Neural cell (in vitro differentiated cells): ENCODE measurements at regions not wholly inside any gene's neighbourhood (a gene's known extent, or its start where the extent isn't known, plus 50 kb on each side); places are given as distances from the start of the nearest gene placed in this dataset.

ENCODE experiments used
- MXI1 ChIP-seq: fragments of 450-650 bp; conservative IDR thresholded peaks from 2 replicates; pipeline ENCODE4 v1.6.1; 2014; ENCODE audit warnings: antibody characterized with exemption, mild to moderate bottlenecking; ENCODE audit not compliant: poor library complexity, severe bottlenecking
- SMC3 ChIP-seq: fragments of 450-650 bp; conservative IDR thresholded peaks from 2 replicates; pipeline ENCODE4 v1.6.1; 2014; ENCODE audit warnings: antibody characterized with exemption, mild to moderate bottlenecking, moderate library complexity; ENCODE audit not compliant: poor library complexity

- TF ChIP-seq MXI1 = no peak
- no peak for TF ChIP-seq SMC3
Measured at GRCh38 chr6:128808856-128809255, 74.1 kb upstream of the LAMA2 start.
